Adrenal gland (tissue), 5 donors: ENCODE measurements at regions not wholly inside any gene's neighbourhood (a gene's known extent, or its start where the extent isn't known, plus 50 kb on each side); places are given as distances from the start of the nearest gene placed in this dataset.

Experiments
- POLR2A ChIP-seq, 2 donors: fragments of 450-650 bp; IDR thresholded peaks; one replicate each; pipeline ENCODE4 v1.6.1; 2017; ENCODE audit warnings: antibody characterized with exemption in 2 of 2, mild to moderate bottlenecking in 2 of 2, moderate library complexity in 1 of 2
- TF ChIP-seq, protein P1 (sequence below), 6 experiments: fragments of 450-650 bp in 4 of 6; fragments of 200-600 bp in 2 of 6; sonication (generic) in 1 of 6; IDR thresholded peaks; 1 replicate in 5 of 6; 2 replicates in 1 of 6; pipeline versions ENCODE4 v1.5.1 to v1.8.0; 2016 to 2021; ENCODE audit warnings: antibody characterized with exemption in 6 of 6, mild to moderate bottlenecking in 2 of 6, moderate library complexity in 1 of 6
- donor health status: DM: no; HTN: no; CAD: no.

DNA sequence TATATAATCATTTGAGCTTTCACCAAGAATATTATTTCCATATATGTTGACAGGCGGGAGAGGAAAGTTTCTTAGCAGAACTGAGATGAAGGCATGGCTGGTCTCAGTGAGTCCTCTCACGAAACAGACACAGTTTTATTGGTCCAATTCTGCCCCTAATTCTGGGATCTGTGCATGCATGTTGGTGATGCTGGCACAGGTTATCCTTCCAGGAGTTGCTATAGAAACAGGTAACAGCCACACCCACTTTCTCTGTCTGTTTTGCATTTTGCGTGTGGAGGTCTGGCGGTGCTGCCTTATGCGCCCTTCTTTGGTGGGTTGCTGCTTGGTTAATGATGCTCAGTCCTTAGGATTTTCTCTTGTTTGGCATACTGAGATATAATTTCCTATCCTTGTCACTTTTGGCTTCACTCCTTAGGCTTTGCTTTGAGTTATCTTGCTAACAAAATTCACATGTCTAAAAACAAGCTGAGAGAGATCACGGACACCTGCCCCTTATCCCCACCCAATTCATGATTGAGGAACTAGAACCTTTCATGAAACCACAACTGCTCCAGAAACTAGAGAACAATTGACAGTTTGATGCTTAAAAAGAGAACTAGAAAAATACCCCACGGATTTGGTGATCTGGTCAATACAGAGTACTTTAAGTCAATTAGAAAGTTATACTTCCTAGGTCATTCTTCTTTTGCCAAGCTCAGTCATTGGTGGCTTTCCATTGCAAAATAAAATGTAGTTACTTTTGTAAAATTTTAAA is 189.3 kb downstream of the FAT3 start:
- TF ChIP-seq POLR2A (IDR thresholded peaks at IDR 0.05), result no peak
- TF ChIP-seq, protein P1, sequence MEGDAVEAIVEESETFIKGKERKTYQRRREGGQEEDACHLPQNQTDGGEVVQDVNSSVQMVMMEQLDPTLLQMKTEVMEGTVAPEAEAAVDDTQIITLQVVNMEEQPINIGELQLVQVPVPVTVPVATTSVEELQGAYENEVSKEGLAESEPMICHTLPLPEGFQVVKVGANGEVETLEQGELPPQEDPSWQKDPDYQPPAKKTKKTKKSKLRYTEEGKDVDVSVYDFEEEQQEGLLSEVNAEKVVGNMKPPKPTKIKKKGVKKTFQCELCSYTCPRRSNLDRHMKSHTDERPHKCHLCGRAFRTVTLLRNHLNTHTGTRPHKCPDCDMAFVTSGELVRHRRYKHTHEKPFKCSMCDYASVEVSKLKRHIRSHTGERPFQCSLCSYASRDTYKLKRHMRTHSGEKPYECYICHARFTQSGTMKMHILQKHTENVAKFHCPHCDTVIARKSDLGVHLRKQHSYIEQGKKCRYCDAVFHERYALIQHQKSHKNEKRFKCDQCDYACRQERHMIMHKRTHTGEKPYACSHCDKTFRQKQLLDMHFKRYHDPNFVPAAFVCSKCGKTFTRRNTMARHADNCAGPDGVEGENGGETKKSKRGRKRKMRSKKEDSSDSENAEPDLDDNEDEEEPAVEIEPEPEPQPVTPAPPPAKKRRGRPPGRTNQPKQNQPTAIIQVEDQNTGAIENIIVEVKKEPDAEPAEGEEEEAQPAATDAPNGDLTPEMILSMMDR (IDR thresholded peaks at IDR 0.05), result no peak
